ENCODE measurements at regions not wholly inside any gene's neighbourhood (a gene's known extent, or its start where the extent isn't known, plus 50 kb on each side); places are given as distances from the start of the nearest gene placed in this dataset.

DNA sequence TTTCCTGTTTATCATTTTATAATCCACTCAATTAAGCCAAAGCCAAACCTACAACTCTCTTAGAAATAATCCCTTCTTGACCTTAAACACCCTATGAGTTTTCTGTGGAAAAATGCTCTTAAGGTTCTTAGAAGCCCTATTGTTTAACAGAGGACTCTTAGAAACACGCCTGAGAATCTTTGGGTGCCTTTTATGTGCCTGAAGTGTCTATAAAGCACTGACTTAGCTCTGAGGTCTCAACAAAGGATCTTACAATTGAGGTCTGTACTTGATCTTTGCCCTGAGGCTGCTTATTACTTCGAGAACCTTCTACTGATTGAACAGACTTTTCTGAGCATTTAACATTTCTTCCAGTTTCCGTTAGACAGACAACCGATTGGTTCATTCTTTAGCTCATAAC is 353.3 kb upstream of the SORCS1 start:
- Histone ChIP-seq H3K4me3 (ENCODE audit: low read depth in 1 of 3, low read length in 3 of 3) (no peak overlapping the region), H3K9me3 (ENCODE audit: control insufficient read depth in 4 of 4, low read length in 3 of 4) (no peaks in the 10 kb centered on the region), H3K36me3 (ENCODE audit: control insufficient read depth in 4 of 4, insufficient read depth in 3 of 4, low read depth in 1 of 4, low read length in 3 of 4) (no peaks in the 10 kb centered on the region), H3K9ac (ENCODE audit: low read depth in 1 of 2, low read length in 2 of 2) (no peak overlapping the region), H3K27me3 (ENCODE audit: control insufficient read depth in 4 of 4, insufficient read depth in 4 of 4, low read length in 3 of 4) (no peaks in the 10 kb centered on the region), H3K27ac (ENCODE audit: low read depth in 1 of 2, low read length in 2 of 2) (no peak overlapping the region), H3K4me1 (ENCODE audit: control insufficient read depth in 4 of 4, insufficient read depth in 4 of 4, low read length in 3 of 4) (no peaks in the 10 kb centered on the region)
- no peak for DNase-seq (ENCODE audit: low spot score)
- 77% methylated on average over 4 of the region's 4 CpGs for WGBS
- TF ChIP-seq, protein P1, sequence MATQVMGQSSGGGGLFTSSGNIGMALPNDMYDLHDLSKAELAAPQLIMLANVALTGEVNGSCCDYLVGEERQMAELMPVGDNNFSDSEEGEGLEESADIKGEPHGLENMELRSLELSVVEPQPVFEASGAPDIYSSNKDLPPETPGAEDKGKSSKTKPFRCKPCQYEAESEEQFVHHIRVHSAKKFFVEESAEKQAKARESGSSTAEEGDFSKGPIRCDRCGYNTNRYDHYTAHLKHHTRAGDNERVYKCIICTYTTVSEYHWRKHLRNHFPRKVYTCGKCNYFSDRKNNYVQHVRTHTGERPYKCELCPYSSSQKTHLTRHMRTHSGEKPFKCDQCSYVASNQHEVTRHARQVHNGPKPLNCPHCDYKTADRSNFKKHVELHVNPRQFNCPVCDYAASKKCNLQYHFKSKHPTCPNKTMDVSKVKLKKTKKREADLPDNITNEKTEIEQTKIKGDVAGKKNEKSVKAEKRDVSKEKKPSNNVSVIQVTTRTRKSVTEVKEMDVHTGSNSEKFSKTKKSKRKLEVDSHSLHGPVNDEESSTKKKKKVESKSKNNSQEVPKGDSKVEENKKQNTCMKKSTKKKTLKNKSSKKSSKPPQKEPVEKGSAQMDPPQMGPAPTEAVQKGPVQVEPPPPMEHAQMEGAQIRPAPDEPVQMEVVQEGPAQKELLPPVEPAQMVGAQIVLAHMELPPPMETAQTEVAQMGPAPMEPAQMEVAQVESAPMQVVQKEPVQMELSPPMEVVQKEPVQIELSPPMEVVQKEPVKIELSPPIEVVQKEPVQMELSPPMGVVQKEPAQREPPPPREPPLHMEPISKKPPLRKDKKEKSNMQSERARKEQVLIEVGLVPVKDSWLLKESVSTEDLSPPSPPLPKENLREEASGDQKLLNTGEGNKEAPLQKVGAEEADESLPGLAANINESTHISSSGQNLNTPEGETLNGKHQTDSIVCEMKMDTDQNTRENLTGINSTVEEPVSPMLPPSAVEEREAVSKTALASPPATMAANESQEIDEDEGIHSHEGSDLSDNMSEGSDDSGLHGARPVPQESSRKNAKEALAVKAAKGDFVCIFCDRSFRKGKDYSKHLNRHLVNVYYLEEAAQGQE (IDR thresholded peaks at IDR 0.05) = no peak
- TF ChIP-seq, protein P2, sequence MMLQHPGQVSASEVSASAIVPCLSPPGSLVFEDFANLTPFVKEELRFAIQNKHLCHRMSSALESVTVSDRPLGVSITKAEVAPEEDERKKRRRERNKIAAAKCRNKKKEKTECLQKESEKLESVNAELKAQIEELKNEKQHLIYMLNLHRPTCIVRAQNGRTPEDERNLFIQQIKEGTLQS (IDR thresholded peaks at IDR 0.05) = no peak
- TF ChIP-seq, protein P3, sequence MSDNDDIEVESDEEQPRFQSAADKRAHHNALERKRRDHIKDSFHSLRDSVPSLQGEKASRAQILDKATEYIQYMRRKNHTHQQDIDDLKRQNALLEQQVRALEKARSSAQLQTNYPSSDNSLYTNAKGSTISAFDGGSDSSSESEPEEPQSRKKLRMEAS (IDR thresholded peaks at IDR 0.05) = no peak
- TF ChIP-seq TAF1 (conservative IDR thresholded peaks at IDR 0.05) (no peak), NR2F2 (IDR thresholded peaks at IDR 0.05) (no peak), RXRA (IDR thresholded peaks at IDR 0.05) (no peak), SP1 (IDR thresholded peaks at IDR 0.05) (no peak), HNF4A (conservative IDR thresholded peaks at IDR 0.05) (no peak), FOXA1 (IDR thresholded peaks at IDR 0.05) (no peak), GABPA (IDR thresholded peaks at IDR 0.05 in 1 of 2, conservative IDR thresholded peaks at IDR 0.05 in 1 of 2) (no peak), HNF4G (IDR thresholded peaks at IDR 0.05) (no peak), YY1 (IDR thresholded peaks at IDR 0.05) (no peak)
- TF ChIP-seq, protein P4, sequence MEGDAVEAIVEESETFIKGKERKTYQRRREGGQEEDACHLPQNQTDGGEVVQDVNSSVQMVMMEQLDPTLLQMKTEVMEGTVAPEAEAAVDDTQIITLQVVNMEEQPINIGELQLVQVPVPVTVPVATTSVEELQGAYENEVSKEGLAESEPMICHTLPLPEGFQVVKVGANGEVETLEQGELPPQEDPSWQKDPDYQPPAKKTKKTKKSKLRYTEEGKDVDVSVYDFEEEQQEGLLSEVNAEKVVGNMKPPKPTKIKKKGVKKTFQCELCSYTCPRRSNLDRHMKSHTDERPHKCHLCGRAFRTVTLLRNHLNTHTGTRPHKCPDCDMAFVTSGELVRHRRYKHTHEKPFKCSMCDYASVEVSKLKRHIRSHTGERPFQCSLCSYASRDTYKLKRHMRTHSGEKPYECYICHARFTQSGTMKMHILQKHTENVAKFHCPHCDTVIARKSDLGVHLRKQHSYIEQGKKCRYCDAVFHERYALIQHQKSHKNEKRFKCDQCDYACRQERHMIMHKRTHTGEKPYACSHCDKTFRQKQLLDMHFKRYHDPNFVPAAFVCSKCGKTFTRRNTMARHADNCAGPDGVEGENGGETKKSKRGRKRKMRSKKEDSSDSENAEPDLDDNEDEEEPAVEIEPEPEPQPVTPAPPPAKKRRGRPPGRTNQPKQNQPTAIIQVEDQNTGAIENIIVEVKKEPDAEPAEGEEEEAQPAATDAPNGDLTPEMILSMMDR (IDR thresholded peaks at IDR 0.05; ENCODE audit: low read depth, low read length, missing input control) = no peak
- TF ChIP-seq, protein P5, sequence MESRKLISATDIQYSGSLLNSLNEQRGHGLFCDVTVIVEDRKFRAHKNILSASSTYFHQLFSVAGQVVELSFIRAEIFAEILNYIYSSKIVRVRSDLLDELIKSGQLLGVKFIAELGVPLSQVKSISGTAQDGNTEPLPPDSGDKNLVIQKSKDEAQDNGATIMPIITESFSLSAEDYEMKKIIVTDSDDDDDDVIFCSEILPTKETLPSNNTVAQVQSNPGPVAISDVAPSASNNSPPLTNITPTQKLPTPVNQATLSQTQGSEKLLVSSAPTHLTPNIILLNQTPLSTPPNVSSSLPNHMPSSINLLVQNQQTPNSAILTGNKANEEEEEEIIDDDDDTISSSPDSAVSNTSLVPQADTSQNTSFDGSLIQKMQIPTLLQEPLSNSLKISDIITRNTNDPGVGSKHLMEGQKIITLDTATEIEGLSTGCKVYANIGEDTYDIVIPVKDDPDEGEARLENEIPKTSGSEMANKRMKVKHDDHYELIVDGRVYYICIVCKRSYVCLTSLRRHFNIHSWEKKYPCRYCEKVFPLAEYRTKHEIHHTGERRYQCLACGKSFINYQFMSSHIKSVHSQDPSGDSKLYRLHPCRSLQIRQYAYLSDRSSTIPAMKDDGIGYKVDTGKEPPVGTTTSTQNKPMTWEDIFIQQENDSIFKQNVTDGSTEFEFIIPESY (IDR thresholded peaks at IDR 0.05) = no peak

DNA sequence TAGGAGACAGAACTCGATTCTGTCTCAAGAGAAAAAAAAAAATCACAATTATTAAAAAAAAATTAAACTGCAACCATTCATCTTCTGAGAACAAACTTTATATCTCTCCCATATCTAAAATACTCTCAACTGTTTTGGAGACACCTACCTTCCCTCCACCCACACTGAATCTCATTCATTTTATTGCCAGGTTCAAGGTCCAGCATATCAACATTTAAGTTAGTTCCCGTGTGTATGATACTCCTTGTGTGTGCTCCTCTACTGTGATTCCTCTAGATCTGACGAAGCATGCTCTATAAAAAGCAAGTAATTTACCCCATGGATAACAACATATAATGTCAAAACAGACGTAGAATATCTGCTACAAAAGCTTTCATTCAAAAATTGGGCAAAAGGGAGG is 351.8 kb upstream of the SORCS1 start:
- H3K27me3 ChIP-seq (ENCODE audit: control insufficient read depth in 4 of 4, insufficient read depth in 4 of 4, low read length in 3 of 4) = no peaks in the 10 kb centered on the region
- H3K9ac ChIP-seq (ENCODE audit: low read depth in 1 of 2, low read length in 2 of 2) = no peak overlapping the region
- TF ChIP-seq RXRA (IDR thresholded peaks at IDR 0.05) (no peak), FOXA1 (IDR thresholded peaks at IDR 0.05) (no peak), SP1 (IDR thresholded peaks at IDR 0.05) (no peak), GABPA (IDR thresholded peaks at IDR 0.05 in 1 of 2, conservative IDR thresholded peaks at IDR 0.05 in 1 of 2) (no peak), HNF4A (conservative IDR thresholded peaks at IDR 0.05) (no peak), EGR1 (IDR thresholded peaks at IDR 0.05; ENCODE audit: low read depth in 2 of 2) (no peak), HNF4G (IDR thresholded peaks at IDR 0.05) (no peak), FOXA2 (IDR thresholded peaks at IDR 0.05) (no peak), RAD21 (IDR thresholded peaks at IDR 0.05) (no peak)
- TF ChIP-seq, protein P2 (IDR thresholded peaks at IDR 0.05) = no peak
- TF ChIP-seq, protein P5 (IDR thresholded peaks at IDR 0.05) = no peak
- TF ChIP-seq, protein P3 (IDR thresholded peaks at IDR 0.05) = no peak
- TF ChIP-seq, protein P1 (IDR thresholded peaks at IDR 0.05) = no peak
- no peak for DNase-seq (ENCODE audit: low spot score)
- no peak overlapping the region for H3K27ac ChIP-seq (ENCODE audit: low read depth in 1 of 2, low read length in 2 of 2)
- H3K4me1 ChIP-seq (ENCODE audit: control insufficient read depth in 4 of 4, insufficient read depth in 4 of 4, low read length in 3 of 4) = no peaks in the 10 kb centered on the region
- no peaks in the 10 kb centered on the region for H3K36me3 ChIP-seq (ENCODE audit: control insufficient read depth in 4 of 4, insufficient read depth in 3 of 4, low read depth in 1 of 4, low read length in 3 of 4)
- no peak overlapping the region for H3K4me3 ChIP-seq (ENCODE audit: low read depth in 1 of 3, low read length in 3 of 3)
- H3K9me3 ChIP-seq (ENCODE audit: control insufficient read depth in 4 of 4, low read length in 3 of 4) = no peaks in the 10 kb centered on the region
- WGBS = 68% methylated on average over 4 of the region's 4 CpGs

Data from liver (tissue), 8 donors.